ENCODE measurements at regions not wholly inside any gene's neighbourhood (a gene's known extent, or its start where the extent isn't known, plus 50 kb on each side); places are given as distances from the start of the nearest gene placed in this dataset.

- in situ Hi-C loops (cut with MboI; ENCODE audit: low pct_unique_long_range_greater_than_20kb, low sequenced_read_pairs, unreplicated experiment), result no loop called here
- DNase-seq (ENCODE audit: low spot score), result no peak
- TF ChIP-seq CTCF (IDR thresholded peaks at IDR 0.05; ENCODE audit: extremely low read depth, insufficient read depth, missing control alignments), result no peak
Measured at GRCh38 chr3:18066899-18067582, 324.6 kb upstream of the TBC1D5 start.

GRCh38 chr3:18064586-18064985 is 322.2 kb upstream of the TBC1D5 start:
- no peak for TF ChIP-seq CTCF (IDR thresholded peaks at IDR 0.05; ENCODE audit: extremely low read depth, insufficient read depth, missing control alignments)
- no peak for DNase-seq (ENCODE audit: low spot score)
- in situ Hi-C loops (cut with MboI; ENCODE audit: low pct_unique_long_range_greater_than_20kb, low sequenced_read_pairs, unreplicated experiment), result no loop called here

GRCh38 chr3:18062657-18063025 is 320.2 kb upstream of the TBC1D5 start:
- in situ Hi-C loops (cut with MboI; ENCODE audit: low pct_unique_long_range_greater_than_20kb, low sequenced_read_pairs, unreplicated experiment), result no loop called here
- TF ChIP-seq CTCF (IDR thresholded peaks at IDR 0.05; ENCODE audit: extremely low read depth, insufficient read depth, missing control alignments), result no peak
- no peak for DNase-seq (ENCODE audit: low spot score)

GRCh38 chr3:18061737-18062656 is 319.6 kb upstream of the TBC1D5 start:
- no peak for DNase-seq (ENCODE audit: low spot score)
- in situ Hi-C loops (cut with MboI; ENCODE audit: low pct_unique_long_range_greater_than_20kb, low sequenced_read_pairs, unreplicated experiment), result no loop called here
- no peak for TF ChIP-seq CTCF (IDR thresholded peaks at IDR 0.05; ENCODE audit: extremely low read depth, insufficient read depth, missing control alignments)

- in situ Hi-C loops (cut with MboI; ENCODE audit: low pct_unique_long_range_greater_than_20kb, low sequenced_read_pairs, unreplicated experiment), result no loop called here
- no peak for TF ChIP-seq CTCF (IDR thresholded peaks at IDR 0.05; ENCODE audit: extremely low read depth, insufficient read depth, missing control alignments)
- no peak for DNase-seq (ENCODE audit: low spot score)
Measured at GRCh38 chr3:18058666-18059065, 316.2 kb upstream of the TBC1D5 start.

GRCh38 chr3:18057471-18058091 is 315.1 kb upstream of the TBC1D5 start:
- DNase-seq (ENCODE audit: low spot score), result no peak
- TF ChIP-seq CTCF (IDR thresholded peaks at IDR 0.05; ENCODE audit: extremely low read depth, insufficient read depth, missing control alignments), result no peak
- in situ Hi-C loops (cut with MboI; ENCODE audit: low pct_unique_long_range_greater_than_20kb, low sequenced_read_pairs, unreplicated experiment), result no loop called here

Data from GM13977 (cell line).